Osteocyte (in vitro differentiated cells): ENCODE measurements at regions not wholly inside any gene's neighbourhood (a gene's known extent, or its start where the extent isn't known, plus 50 kb on each side); places are given as distances from the start of the nearest gene placed in this dataset.

ENCODE experiments used
- DNase-seq: peaks from one replicate; pipeline ENCODE4 v3.0.0; 2021; ENCODE audit warnings: mixed read lengths; ENCODE audit not compliant: unreplicated experiment; ENCODE audit errors: extremely low spot score
- H3K27ac Mint-ChIP-seq: one replicate; pipeline ENCODE4 v1.8.0; 2021; ENCODE audit warnings: mild to moderate bottlenecking, mixed read lengths; ENCODE audit not compliant: unreplicated experiment
- H3K27me3 Mint-ChIP-seq: one replicate; pipeline ENCODE4 v1.8.0; 2021; ENCODE audit warnings: mixed read lengths; ENCODE audit not compliant: unreplicated experiment
- H3K36me3 Mint-ChIP-seq: one replicate; pipeline ENCODE4 v1.8.0; 2021; ENCODE audit warnings: mixed read lengths; ENCODE audit not compliant: unreplicated experiment
- H3K4me1 Mint-ChIP-seq: one replicate; pipeline ENCODE4 v1.8.0; 2021; ENCODE audit warnings: mixed read lengths; ENCODE audit not compliant: unreplicated experiment
- H3K4me3 Mint-ChIP-seq: one replicate; pipeline ENCODE4 v1.8.0; 2021; ENCODE audit warnings: mild to moderate bottlenecking, moderate library complexity, mixed read lengths; ENCODE audit not compliant: unreplicated experiment
- H3K9me3 Mint-ChIP-seq: one replicate; pipeline ENCODE4 v1.8.0; 2021; ENCODE audit warnings: mixed read lengths; ENCODE audit not compliant: unreplicated experiment
- TF ChIP-seq, protein P1 (sequence below): fragments of 200-600 bp; sonication (generic); IDR thresholded peaks from 2 replicates; pipeline ENCODE4 v1.5.0; 2021; ENCODE audit warnings: antibody characterized with exemption, mild to moderate bottlenecking, moderate library complexity

DNA sequence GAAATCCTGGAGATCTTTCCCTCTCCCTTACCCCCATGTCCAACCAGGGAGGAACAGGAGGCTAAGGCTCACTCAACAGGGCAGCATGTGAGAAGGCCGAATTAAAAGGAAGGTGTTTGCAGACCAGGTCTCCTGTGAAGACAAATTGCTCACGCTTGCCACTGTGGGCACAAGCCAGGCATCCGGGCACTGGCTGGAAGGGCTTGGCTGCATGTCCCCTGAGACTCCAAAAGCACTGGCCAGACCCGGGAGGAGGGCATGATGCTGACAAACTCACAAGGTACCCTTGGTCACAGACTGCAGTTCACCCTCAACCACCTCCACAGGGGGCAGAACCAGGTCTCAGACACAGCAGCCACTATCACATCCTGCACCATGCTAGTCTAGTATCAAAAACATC, 113.7 kb upstream of the NSMCE3 start:
- Mint-ChIP-seq H3K27ac (no peak overlapping the region), H3K36me3 (no peaks in the 10 kb centered on the region), H3K4me1 (no peaks in the 10 kb centered on the region), H3K9me3 (no peaks in the 10 kb centered on the region), H3K4me3 (no peak overlapping the region), H3K27me3 (no peaks in the 10 kb centered on the region)
- DNase-seq, result no peak
- TF ChIP-seq, protein P1, sequence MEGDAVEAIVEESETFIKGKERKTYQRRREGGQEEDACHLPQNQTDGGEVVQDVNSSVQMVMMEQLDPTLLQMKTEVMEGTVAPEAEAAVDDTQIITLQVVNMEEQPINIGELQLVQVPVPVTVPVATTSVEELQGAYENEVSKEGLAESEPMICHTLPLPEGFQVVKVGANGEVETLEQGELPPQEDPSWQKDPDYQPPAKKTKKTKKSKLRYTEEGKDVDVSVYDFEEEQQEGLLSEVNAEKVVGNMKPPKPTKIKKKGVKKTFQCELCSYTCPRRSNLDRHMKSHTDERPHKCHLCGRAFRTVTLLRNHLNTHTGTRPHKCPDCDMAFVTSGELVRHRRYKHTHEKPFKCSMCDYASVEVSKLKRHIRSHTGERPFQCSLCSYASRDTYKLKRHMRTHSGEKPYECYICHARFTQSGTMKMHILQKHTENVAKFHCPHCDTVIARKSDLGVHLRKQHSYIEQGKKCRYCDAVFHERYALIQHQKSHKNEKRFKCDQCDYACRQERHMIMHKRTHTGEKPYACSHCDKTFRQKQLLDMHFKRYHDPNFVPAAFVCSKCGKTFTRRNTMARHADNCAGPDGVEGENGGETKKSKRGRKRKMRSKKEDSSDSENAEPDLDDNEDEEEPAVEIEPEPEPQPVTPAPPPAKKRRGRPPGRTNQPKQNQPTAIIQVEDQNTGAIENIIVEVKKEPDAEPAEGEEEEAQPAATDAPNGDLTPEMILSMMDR, result no peak

DNA sequence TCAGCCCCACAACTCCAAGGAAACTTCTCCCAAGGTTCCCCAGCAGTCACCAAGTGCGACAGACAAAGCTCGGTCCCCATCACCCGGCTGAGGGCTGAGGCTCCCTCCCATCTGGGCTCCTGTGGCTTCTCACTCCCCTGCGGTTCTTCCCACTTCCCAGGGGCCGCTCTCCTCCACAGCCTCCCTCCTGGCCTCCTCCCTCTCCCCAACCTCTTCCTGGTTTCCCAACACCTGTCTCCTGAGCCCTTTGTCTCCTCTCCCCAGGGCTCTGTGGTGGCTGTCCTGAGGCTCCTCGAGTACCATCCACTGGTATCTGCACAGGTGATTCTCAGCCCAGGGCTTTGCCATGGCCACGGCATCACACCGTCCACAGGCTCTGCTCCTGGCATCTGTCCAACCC, 113.2 kb upstream of the NSMCE3 start:
- H3K27ac Mint-ChIP-seq, result no peak overlapping the region
- no peaks in the 10 kb centered on the region for H3K9me3 Mint-ChIP-seq
- H3K4me1 Mint-ChIP-seq, result no peaks in the 10 kb centered on the region
- TF ChIP-seq, protein P1, result no peak
- DNase-seq, result no peak
- no peak overlapping the region for H3K4me3 Mint-ChIP-seq
- H3K27me3 Mint-ChIP-seq, result no peaks in the 10 kb centered on the region
- H3K36me3 Mint-ChIP-seq, result no peaks in the 10 kb centered on the region

DNA sequence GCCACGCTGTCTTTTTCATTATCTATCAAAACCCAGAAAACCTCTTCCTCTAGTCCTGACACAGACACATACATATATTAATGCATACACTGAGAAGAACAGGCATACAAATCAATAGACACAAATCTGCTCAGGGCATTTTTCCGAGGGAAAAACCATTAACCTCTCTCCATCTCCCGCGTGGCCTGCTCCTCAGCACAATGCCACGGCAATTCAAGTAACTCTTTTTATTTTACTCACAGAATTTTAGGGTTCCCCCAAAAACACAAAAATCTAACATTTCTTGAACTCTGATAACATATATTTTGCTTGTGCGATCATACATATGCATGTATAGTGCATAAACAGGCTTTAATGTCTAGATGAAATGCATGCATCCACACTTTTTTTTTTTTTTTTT, 110.8 kb upstream of the NSMCE3 start:
- DNase-seq, result no peak
- Mint-ChIP-seq H3K4me3 (no peak overlapping the region), H3K4me1 (no peaks in the 10 kb centered on the region), H3K27ac (no peak overlapping the region), H3K36me3 (no peaks in the 10 kb centered on the region), H3K27me3 (peaks cover 4% of the 10 kb centered on the region), H3K9me3 (no peaks in the 10 kb centered on the region)
- TF ChIP-seq, protein P1, result no peak

DNA sequence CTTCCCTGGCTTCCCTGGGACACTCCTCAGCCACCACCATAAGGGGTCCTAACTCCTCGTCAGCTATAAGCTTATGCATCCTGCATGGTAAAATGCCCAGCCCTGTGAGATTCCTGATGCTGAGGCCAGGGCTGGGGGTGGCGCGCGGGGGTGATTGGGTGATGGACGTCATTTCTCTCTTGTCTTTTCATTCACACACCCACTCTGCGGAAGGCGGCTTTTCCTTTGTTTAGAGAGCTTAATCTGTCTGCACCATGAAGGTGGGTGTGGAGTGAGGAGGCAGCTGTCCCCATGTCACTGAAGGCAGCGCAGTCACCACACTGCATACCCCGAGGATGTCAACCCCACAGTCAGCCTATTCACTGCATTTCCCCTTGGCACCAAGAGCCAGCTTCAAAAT, 110.0 kb upstream of the NSMCE3 start:
- H3K36me3 Mint-ChIP-seq, result no peaks in the 10 kb centered on the region
- H3K9me3 Mint-ChIP-seq, result no peaks in the 10 kb centered on the region
- H3K27ac Mint-ChIP-seq, result no peak overlapping the region
- peaks cover 11% of the 10 kb centered on the region for H3K27me3 Mint-ChIP-seq
- TF ChIP-seq, protein P1, result no peak
- H3K4me1 Mint-ChIP-seq, result no peaks in the 10 kb centered on the region
- H3K4me3 Mint-ChIP-seq, result no peak overlapping the region
- no peak for DNase-seq

DNA sequence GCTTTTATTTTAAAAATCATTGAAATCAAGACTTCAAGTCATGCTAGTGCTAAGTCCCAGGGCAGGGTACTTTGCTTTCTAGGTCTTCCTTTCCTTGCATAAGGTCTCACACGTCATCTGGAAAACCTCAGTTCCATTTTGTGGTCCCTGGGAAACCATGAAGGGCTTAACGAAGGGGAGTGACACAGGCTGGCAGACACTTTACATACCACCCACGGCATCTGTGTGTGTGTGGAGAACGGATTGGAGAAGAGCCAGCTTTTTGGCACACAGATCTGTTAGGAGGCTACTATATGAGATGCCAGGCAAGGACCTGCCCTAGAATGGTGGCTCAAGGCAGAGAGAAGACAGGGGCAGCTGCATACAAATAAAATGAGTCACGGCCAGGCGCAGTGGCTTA, 107.5 kb upstream of the NSMCE3 start:
- Mint-ChIP-seq H3K27ac (no peak overlapping the region), H3K4me3 (no peak overlapping the region)

More for the DNA sequence above, 107.5 kb upstream of the NSMCE3 start:
- H3K4me1 Mint-ChIP-seq, result no peaks in the 10 kb centered on the region
- TF ChIP-seq, protein P1, result no peak
- no peak for DNase-seq
- H3K36me3 Mint-ChIP-seq, result no peaks in the 10 kb centered on the region
- H3K9me3 Mint-ChIP-seq, result no peaks in the 10 kb centered on the region
- peaks cover 21% of the 10 kb centered on the region for H3K27me3 Mint-ChIP-seq
